SK-N-SH treated with all-trans-retinoic acid at 6 μM for 48 hours (cell line): ENCODE measurements at regions not wholly inside any gene's neighbourhood (a gene's known extent, or its start where the extent isn't known, plus 50 kb on each side); places are given as distances from the start of the nearest gene placed in this dataset.

Experiments
- CREB5 ChIP-seq: fragments of 250-450 bp; sonication (Bioruptor Pico); IDR thresholded peaks from 2 replicates; pipeline ENCODE4 v1.5.1; 2020; ENCODE audit warnings: low read depth, mild to moderate bottlenecking, moderate library complexity
- CSDC2 ChIP-seq: fragments of 250-450 bp; sonication (Bioruptor Pico); IDR thresholded peaks from 2 replicates; pipeline ENCODE4 v1.5.0; 2020; ENCODE audit warnings: mild to moderate bottlenecking, moderate library complexity
- PATZ1 ChIP-seq: fragments of 250-450 bp; sonication (Bioruptor Pico); IDR thresholded peaks from 2 replicates; pipeline ENCODE4 v1.8.0; 2020; ENCODE audit warnings: mild to moderate bottlenecking, moderate library complexity, borderline replicate concordance
- RARB ChIP-seq: fragments of 250-450 bp; sonication (Bioruptor Pico); IDR thresholded peaks from 2 replicates; pipeline ENCODE4 v1.8.0; 2021; ENCODE audit warnings: mild to moderate bottlenecking, moderate library complexity
- SNAI2 ChIP-seq: fragments of 250-450 bp; sonication (Bioruptor Pico); IDR thresholded peaks from 2 replicates; pipeline ENCODE4 v1.5.0; 2020; ENCODE audit warnings: mild to moderate bottlenecking, moderate library complexity
- TOX ChIP-seq: fragments of 250-450 bp; sonication (Bioruptor Pico); IDR thresholded peaks from 2 replicates; pipeline ENCODE4 v1.8.0; 2021; ENCODE audit warnings: mild to moderate bottlenecking, moderate library complexity, borderline replicate concordance
- ZC3H10 ChIP-seq: fragments of 250-450 bp; sonication (Bioruptor Pico); IDR thresholded peaks from 2 replicates; pipeline ENCODE4 v1.5.1; 2021; ENCODE audit warnings: mild to moderate bottlenecking, moderate library complexity
- ZFP30 ChIP-seq: fragments of 450-650 bp; formaldehyde crosslinking; IDR thresholded peaks from 2 replicates; pipeline ENCODE4 v1.5.0; 2022; ENCODE audit warnings: mild to moderate bottlenecking, moderate library complexity
- ZNF70 ChIP-seq: fragments of 450-650 bp; formaldehyde crosslinking; IDR thresholded peaks from 2 replicates; pipeline ENCODE4 v1.5.0; 2020; ENCODE audit warnings: mild to moderate bottlenecking, moderate library complexity

GRCh38 chr3:176724394-176724759, 472.9 kb downstream of the TBL1XR1 start:
- no peak for TF ChIP-seq TOX (CRISPR knock-in tag)
- TF ChIP-seq ZC3H10 (CRISPR knock-in tag), result no peak
- no peak for TF ChIP-seq RARB (CRISPR knock-in tag)
- no peak for TF ChIP-seq CREB5 (CRISPR knock-in tag)
- TF ChIP-seq PATZ1, result no peak
- TF ChIP-seq ZFP30, result no peak
- no peak for TF ChIP-seq SNAI2
- TF ChIP-seq CSDC2 (CRISPR knock-in tag), result no peak
- TF ChIP-seq ZNF70 (CRISPR knock-in tag), result no peak
